Thyroid gland (tissue), 4 donors: ENCODE measurements at regions not wholly inside any gene's neighbourhood (a gene's known extent, or its start where the extent isn't known, plus 50 kb on each side); places are given as distances from the start of the nearest gene placed in this dataset.

Experiments
- CTCF ChIP-seq, 6 experiments: fragments of 200-600 bp in 3 of 6; fragments of 450-650 bp in 3 of 6; sonication (generic) in 3 of 6; IDR thresholded peaks; one replicate each; pipeline ENCODE4 v1.5.1; 2016 to 2019; ENCODE audit warnings: antibody characterized with exemption in 6 of 6, mild to moderate bottlenecking in 2 of 6, inconsistent platforms in 1 of 6, moderate library complexity in 1 of 6
- POLR2A ChIP-seq, 2 donors: fragments of 450-650 bp; IDR thresholded peaks; one replicate each; pipeline ENCODE4 v1.6.1; 2017; ENCODE audit warnings: antibody characterized with exemption in 2 of 2, mild to moderate bottlenecking in 2 of 2, moderate library complexity in 1 of 2

DNA sequence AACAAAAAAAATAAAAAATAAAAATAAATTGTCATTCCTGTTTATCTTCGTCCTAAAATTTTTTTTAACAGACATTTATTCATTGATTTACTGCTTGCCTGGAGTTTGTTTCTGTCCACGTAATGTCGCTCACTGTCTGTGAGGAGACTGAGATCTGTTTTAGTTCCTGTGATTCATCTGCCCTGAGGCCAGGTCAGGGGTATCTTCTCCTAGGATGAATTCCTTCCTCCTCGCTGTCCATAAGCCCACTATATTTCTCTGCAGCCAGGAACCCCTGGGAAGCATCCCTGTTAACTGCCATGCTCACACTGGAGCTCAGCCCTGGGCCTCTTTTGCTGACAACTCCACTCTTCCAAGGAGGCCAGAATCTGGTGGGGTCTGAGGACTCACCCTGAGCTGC lies 682.0 kb downstream of the MTRR start:
- no peak for TF ChIP-seq CTCF (IDR thresholded peaks at IDR 0.05)
- no peak for TF ChIP-seq POLR2A (IDR thresholded peaks at IDR 0.05)
